GM23248 (cell line): ENCODE measurements at regions not wholly inside any gene's neighbourhood (a gene's known extent, or its start where the extent isn't known, plus 50 kb on each side); places are given as distances from the start of the nearest gene placed in this dataset.
"Not testable (repeated sequence)": the region's sequence is repeated elsewhere in the genome, so short reads cannot be mapped to it uniquely, and the experiment has no call there.

Experiments used
- DNase-seq: peaks from one replicate; pipeline ENCODE4 v3.0.0-alpha.2; 2015
- H2AFZ ChIP-seq: fragments of 200-600 bp; sonication (generic); 2 replicates; pipeline ENCODE4 v1.6.1; 2016; ENCODE audit warnings: antibody characterized with exemption
- H3F3A ChIP-seq: fragments of 200-600 bp; sonication (generic); 2 replicates; pipeline ENCODE4 v1.6.1; 2016; ENCODE audit warnings: mild to moderate bottlenecking, antibody characterized with exemption, mixed run types; ENCODE audit not compliant: insufficient read depth
- H3K27ac ChIP-seq: fragments of 200-600 bp; sonication (generic); 2 replicates; pipeline ENCODE4 v1.5.1; 2016; ENCODE audit warnings: mild to moderate bottlenecking
- H3K27me3 ChIP-seq: fragments of 200-600 bp; sonication (generic); replicated peaks from 2 replicates; pipeline ENCODE4 v1.6.1; 2016; ENCODE audit warnings: mild to moderate bottlenecking; ENCODE audit not compliant: insufficient read depth
- H3K36me3 ChIP-seq: fragments of 200-600 bp; sonication (generic); 2 replicates; pipeline ENCODE4 v1.6.1; 2016; ENCODE audit warnings: low read depth, mild to moderate bottlenecking
- H3K4me1 ChIP-seq: fragments of 200-600 bp; sonication (generic); 2 replicates; pipeline ENCODE4 v1.6.1; 2016; ENCODE audit warnings: mild to moderate bottlenecking; ENCODE audit not compliant: insufficient read depth
- H3K4me2 ChIP-seq: fragments of 200-600 bp; sonication (generic); one replicate; pipeline ENCODE4 v1.6.1; 2016; ENCODE audit warnings: mild to moderate bottlenecking; ENCODE audit not compliant: unreplicated experiment
- H3K4me3 ChIP-seq: fragments of 200-600 bp; sonication (generic); 2 replicates; pipeline ENCODE4 v1.5.1; 2016; ENCODE audit warnings: mild to moderate bottlenecking
- H3K79me2 ChIP-seq: fragments of 200-600 bp; sonication (generic); 2 replicates; pipeline ENCODE4 v1.6.1; 2016; ENCODE audit warnings: mild to moderate bottlenecking; ENCODE audit not compliant: insufficient read depth
- H3K9ac ChIP-seq: fragments of 200-600 bp; sonication (generic); 2 replicates; pipeline ENCODE4 v1.6.1; 2016; ENCODE audit warnings: mild to moderate bottlenecking
- H3K9me2 ChIP-seq: fragments of 200-600 bp; sonication (generic); 2 replicates; pipeline ENCODE4 v1.6.1; 2016; ENCODE audit warnings: mixed run types, mild to moderate bottlenecking, moderate library complexity; ENCODE audit not compliant: insufficient read depth
- H3K9me3 ChIP-seq: fragments of 200-600 bp; sonication (generic); one replicate; pipeline ENCODE4 v1.6.1; 2017; ENCODE audit warnings: low read depth
- H4K20me1 ChIP-seq: fragments of 200-600 bp; sonication (generic); 2 replicates; pipeline ENCODE4 v1.6.0; 2016; ENCODE audit not compliant: insufficient read depth
- EZH2 ChIP-seq: fragments of 200-600 bp; sonication (generic); IDR thresholded peaks from 2 replicates; pipeline ENCODE4 v1.6.1; 2018; ENCODE audit warnings: antibody characterized with exemption, mild to moderate bottlenecking; ENCODE audit not compliant: insufficient read depth, poor library complexity, severe bottlenecking
- EZH2phosphoT487 ChIP-seq: fragments of 200-600 bp; sonication (generic); IDR thresholded peaks from 2 replicates; pipeline ENCODE4 v1.6.1; 2018; ENCODE audit warnings: antibody characterized with exemption, moderate library complexity, mild to moderate bottlenecking, low read depth; ENCODE audit not compliant: insufficient read depth
- WGBS, 2 experiments: methylation state at CpG; one replicate each; pipeline ENCODE4 v1.1.6; 2015 to 2017; ENCODE audit warnings: low lambda C conversion rate in 2 of 2, low coverage in 1 of 2; ENCODE audit errors: missing lambda C conversion rate in 2 of 2; 5-methylcytosine and 5-hydroxymethylcytosine counted together
- in situ Hi-C: fragments of 300-500 bp; cut with MboI; formaldehyde crosslinking; loops from 2 replicates; pipeline ENCODE4 v1.15.0; 2020

DNA sequence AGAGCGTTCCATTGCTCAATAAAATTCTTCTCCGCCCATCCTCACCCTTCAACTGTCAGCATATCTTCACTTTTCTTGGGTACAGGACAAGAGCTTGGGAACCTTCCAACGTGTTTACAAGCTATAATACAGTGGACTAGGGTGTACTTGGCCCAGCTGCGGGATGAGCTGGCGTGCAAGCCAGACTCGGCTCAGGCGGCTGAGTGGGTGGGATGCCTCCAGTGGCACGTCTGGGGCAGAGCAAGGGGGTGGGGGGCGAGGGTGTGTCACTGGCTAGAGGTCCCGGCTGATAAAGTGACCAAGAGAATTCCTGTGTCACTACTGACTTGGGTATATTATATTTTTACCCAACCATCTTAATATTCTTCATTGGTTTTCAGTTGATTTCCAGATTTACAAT is 179.7 kb downstream of the EVA1A start:
- Histone ChIP-seq H3K4me3 (no peak overlapping the region), H3K9me2 (no peaks in the 10 kb centered on the region), H3K9me3 (no peaks in the 10 kb centered on the region), H3K4me1 (peaks cover 3% of the 10 kb centered on the region), H2AFZ (no peak overlapping the region), H4K20me1 (no peaks in the 10 kb centered on the region), H3K27me3 (no peaks in the 10 kb centered on the region), H3K4me2 (no peak overlapping the region), H3K79me2 (no peaks in the 10 kb centered on the region), H3F3A (peaks cover 9% of the 10 kb centered on the region), H3K9ac (no peak overlapping the region), H3K36me3 (no peaks in the 10 kb centered on the region), H3K27ac (no peak overlapping the region)
- WGBS, 2 experiments = 55 to 72% methylated on average over 7 to 10 of the region's 10 CpGs
- TF ChIP-seq EZH2phosphoT487 = no peak
- TF ChIP-seq EZH2 = no peak
- in situ Hi-C loops = loop anchor here (25.0 kb wide), 2 partner anchors 194 to 694 kb away; partner anchors contain the start of gene TACR1
- DNase-seq = no peak

DNA sequence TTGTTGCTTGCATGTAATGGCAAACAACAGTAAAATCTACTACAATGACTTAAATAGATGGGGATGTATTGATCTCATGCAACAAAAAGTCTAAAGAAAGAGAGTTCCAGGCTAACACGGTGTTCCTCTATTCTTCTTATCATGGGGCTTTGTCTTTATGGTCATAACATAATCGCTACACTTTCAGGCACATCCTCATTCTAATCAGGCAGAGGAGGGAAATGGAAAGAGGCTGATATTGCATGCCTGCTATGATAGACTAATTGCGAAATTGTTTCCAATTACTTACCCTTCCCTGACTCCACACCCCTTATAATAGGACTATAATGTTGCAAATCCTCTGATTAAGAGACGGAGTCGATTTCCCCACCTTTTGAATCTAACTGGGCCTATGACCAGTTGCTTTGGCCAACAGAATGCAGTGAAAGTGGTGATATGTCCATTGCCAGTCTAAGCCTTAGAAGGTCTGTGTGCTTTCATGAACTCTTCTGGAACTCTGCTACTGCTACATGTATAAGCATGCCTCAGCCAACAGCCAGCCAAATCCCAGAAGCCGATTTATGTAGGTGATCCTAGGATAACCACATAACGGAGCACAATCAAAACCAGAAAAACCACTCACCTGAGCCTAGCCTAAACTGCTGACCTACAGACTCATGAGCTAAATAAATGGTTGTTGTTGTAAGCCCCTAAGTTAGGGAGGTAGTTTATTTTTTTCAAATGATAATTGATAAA is 180.3 kb upstream of the TACR1 start:
- Histone ChIP-seq H3K4me3 (no peak overlapping the region), H3K36me3 (no peaks in the 10 kb centered on the region), H3K9me2 (no peaks in the 10 kb centered on the region), H3K27ac (no peak overlapping the region), H3K4me1 (peaks cover 17% of the 10 kb centered on the region), H2AFZ (no peak overlapping the region), H4K20me1 (no peaks in the 10 kb centered on the region), H3K4me2 (no peak overlapping the region), H3K27me3 (no peaks in the 10 kb centered on the region), H3K79me2 (no peaks in the 10 kb centered on the region), H3K9me3 (no peaks in the 10 kb centered on the region), H3F3A (peaks cover 22% of the 10 kb centered on the region), H3K9ac (no peak overlapping the region)
- DNase-seq = no peak
- no peak for TF ChIP-seq EZH2phosphoT487
- no peak for TF ChIP-seq EZH2
- in situ Hi-C loops = loop anchor here (25.0 kb wide), 2 partner anchors 192 to 692 kb away; partner anchors contain the start of gene TACR1
- WGBS, 2 experiments = 60 to 61% methylated on average over 7 of the region's 7 CpGs

DNA sequence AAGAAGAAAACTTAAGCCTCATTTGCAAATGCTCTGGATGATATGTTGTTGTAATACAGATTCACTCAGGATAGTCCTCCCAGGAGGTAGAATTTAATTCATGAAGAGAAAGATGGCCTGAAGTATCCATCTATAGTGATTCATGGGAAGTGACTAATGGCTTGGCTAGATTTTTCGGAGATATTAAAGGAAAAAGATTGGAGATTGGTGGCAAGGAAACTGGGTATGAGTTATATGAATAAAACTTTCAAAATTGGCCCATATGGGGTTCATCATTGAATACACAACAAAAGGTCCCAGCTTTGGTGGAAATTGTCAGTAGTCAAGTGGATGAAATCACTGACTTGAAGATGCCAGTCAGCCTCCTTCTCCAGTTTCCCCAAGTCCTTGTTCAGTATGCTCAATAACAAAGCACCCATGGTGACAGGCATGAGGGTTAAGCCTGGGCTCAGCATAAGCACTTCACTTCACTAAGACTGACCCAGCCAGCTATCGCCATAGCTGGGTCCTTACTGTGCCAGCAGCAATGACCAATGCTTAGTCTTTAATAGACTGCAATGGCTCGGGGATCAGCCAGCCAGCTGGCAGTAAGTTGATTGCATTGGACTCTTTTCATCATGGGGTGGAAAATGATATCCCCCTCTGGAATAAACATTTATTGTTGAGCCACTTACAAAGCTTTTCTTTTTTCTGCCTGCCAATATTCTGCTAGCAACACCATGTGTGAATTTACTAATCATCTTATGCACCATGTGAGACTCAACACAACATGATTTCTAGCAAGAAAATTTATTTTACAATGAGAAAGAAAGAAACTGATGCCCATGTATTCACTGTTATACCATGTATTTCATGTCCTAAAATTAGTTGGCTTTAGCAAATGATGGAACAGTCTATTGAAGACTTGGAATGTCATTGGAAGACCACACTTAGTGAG is 176.6 kb upstream of the TACR1 start:
- Histone ChIP-seq H3K4me1 (peaks cover 20% of the 10 kb centered on the region), H3K9ac (no peak overlapping the region), H2AFZ (peak overlapping the region; percentile 34), H3K9me3 (no peaks in the 10 kb centered on the region), H3K4me3 (no peak overlapping the region), H3K79me2 (no peaks in the 10 kb centered on the region), H3K9me2 (no peaks in the 10 kb centered on the region), H3K36me3 (no peaks in the 10 kb centered on the region), H3K4me2 (peak overlapping the region; percentile 39), H3F3A (peaks cover 22% of the 10 kb centered on the region), H3K27me3 (no peaks in the 10 kb centered on the region), H4K20me1 (no peaks in the 10 kb centered on the region), H3K27ac (no peak overlapping the region)
- WGBS, 2 experiments = 31 to 34% methylated on average over 3 of the region's 3 CpGs
- in situ Hi-C loops = loop anchor here (25.0 kb wide), 2 partner anchors 189 to 689 kb away; partner anchors contain the start of gene TACR1
- DNase-seq = peak; percentile 67
- no peak for TF ChIP-seq EZH2phosphoT487
- no peak for TF ChIP-seq EZH2

DNA sequence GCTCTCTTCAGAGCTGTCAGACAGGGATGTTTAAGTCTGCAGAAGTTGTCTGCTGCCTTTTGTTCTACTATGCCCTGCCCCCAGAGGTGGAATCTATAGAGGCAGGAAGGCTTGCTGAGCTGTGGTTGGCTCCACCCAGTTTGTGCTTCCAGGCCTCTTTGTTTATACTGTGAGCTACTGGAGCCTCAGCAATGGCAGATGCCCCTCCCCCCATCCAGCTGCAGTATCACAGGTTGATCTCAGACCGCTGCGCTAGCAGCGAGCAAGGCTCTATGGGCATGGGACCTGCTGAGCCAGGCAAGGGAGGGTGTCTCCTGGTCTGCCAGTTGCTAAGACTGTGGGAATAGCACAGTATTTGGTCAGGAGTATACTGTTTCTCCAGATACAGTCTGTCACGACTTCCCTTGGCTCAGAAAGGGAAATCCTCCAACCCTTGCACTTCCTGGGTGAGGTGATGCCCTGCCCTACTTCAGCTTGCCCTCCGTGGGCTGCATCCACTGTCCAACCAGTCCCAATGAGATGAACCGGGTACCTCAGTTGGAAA is 175.2 kb upstream of the TACR1 start:
- DNase-seq = peak; percentile 13
- H2AFZ ChIP-seq, H3K4me2 ChIP-seq, H3K9me2 ChIP-seq, H3K9me3 ChIP-seq, H3K79me2 ChIP-seq, H3K36me3 ChIP-seq, H3K27ac ChIP-seq, H4K20me1 ChIP-seq, in situ Hi-C loops, H3K9ac ChIP-seq, H3K4me3 ChIP-seq, H3K27me3 ChIP-seq: not testable (repeated sequence)
- WGBS, 2 experiments = 63 to 72% methylated on average over 6 of the region's 6 CpGs
- Histone ChIP-seq H3K4me1 (peaks cover 20% of the 10 kb centered on the region), H3F3A (peaks cover 22% of the 10 kb centered on the region)
